GM04504 (cell line): ENCODE measurements at regions not wholly inside any gene's neighbourhood (a gene's known extent, or its start where the extent isn't known, plus 50 kb on each side); places are given as distances from the start of the nearest gene placed in this dataset.

ENCODE experiments used
- DNase-seq: peaks from one replicate; pipeline ENCODE4 v3.0.0-alpha.2; 2012; ENCODE audit warnings: low read depth

- DNase-seq = no peak
These were observed 411.3 kb downstream of the SPRY1 start for GRCh38 chr4:123807866-123808265.

- no peak for DNase-seq
These were observed 413.3 kb downstream of the SPRY1 start for GRCh38 chr4:123809864-123810263.

GRCh38 chr4:123812066-123812390 is 415.4 kb downstream of the SPRY1 start:
- no peak for DNase-seq

- DNase-seq = no peak
These were observed 417.3 kb downstream of the SPRY1 start for GRCh38 chr4:123813901-123814300.

DNA sequence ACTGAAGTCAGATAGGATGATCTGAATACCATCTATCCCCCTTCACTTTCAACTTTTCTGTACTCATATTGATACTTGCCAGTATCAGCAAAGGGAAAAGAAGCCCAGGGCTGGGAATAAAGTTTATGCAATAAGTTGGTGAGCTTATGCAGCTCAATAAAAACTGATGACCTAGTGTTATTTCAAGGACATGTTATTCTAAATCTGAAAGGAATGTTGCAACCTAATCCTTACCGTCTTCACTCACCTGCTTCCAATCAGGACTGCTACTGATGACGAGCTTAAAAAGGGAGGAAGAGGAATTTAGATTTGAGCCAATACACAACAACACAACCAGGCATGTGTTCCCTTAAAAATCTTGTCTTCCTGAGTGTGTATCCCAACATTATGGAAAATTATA is 419.9 kb downstream of the SPRY1 start:
- DNase-seq = no peak

GRCh38 chr4:123817025-123817688 is 420.6 kb downstream of the SPRY1 start:
- DNase-seq = no peak

DNA sequence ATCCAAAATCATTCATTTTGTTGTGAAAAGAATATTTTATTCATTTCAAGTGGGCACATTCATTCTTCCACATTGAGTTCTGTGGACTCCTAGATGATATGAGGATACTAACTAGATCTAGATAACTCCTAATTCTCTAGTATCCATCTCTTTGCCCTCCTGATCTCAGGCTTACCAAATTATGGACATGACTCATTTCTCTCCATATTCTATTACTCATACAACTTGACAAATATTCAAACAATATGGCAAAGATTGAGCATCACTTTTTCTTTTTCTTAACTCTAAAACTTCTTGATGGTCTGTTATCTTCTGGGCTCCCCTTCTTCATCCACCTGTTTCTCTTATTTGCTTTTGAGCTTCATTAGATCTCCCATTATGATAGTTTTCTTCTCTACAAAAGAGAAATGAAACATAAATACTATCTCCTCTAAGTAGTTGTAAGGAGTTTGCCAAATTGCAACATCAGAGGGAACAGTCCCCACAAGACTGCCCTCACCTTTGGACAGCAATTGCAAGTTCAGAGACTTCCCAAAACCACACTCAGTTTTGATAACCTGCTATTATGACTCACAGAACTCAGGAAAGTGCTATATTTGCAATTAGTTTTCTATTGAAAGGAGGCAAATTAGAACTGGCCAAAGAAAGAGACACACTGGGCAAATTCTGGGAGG is 422.9 kb downstream of the SPRY1 start:
- DNase-seq = no peak

DNA sequence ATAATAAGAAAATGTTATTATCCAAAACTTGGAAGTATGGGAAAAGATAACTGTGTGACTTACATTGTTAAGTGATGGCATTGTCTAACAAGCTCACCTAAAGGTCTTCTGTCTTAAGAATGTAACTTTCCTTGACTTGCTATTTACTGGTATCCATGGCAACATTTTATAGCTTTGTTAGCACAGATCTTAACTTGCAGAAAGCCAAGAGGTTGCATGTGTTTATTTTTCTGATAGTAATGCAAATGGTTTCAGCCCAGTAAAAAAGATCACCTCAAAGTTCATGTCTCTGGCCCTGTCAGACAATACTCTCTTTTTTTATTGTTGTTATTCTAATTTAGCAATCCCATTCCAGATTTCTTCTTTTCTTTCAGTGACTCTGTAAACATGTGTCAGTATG is 425.3 kb downstream of the SPRY1 start:
- DNase-seq = no peak

- DNase-seq = no peak
These were observed 425.8 kb downstream of the SPRY1 start for GRCh38 chr4:123822353-123822752.

- DNase-seq = no peak
These were observed 426.6 kb downstream of the SPRY1 start for GRCh38 chr4:123823244-123823643.

DNA sequence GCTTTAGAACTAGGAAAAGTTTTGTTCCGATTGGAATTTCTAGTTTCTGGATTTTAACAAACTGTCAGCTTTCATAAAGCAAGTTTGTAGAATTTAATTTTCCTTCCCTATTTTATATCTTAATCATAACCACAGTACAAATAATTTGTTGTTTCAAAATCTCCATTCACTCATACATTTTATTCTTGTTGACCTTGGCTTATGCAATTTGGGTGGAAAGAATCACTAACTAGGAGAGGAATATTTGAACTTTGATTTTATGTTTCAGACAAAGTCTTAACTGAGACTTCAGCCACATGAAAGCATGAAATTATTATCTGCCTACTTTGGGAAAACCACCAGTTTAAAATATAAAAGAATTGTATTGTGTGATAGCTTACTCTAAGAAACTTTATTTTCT is 427.9 kb downstream of the SPRY1 start:
- DNase-seq = no peak

DNA sequence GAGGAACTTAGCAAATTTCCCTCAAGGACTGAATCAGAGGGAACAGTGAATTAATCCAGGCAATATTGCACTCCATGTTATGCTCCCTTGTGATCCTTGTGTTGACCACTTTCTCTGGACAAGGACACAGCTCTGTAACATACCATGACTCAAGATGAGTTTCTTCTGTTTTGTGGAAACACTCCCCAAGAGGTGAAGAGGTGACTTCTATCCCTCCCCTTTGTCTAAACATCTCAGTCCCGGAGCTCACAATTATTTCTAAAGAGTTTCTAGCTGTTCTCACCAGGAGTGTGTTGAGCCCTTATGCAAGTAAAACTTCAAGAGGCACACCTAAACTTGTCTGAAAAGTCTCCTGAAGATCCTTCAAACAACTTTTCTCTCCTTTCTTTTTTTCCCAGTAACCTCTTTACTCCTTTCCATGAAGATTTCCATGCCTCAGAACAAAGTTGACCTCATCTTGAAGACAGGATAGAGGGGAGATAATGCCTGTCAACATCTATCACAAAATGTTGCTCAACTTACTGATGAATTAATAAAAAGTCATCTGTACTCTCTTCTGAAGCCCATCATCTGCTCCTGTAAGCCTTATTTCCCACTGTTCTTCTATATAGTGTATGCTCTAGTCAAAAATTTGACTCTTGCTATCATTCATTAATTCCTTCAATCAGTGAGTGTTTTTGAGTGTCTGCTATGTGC is 429.1 kb downstream of the SPRY1 start:
- no peak for DNase-seq

- no peak for DNase-seq
These were observed 430.3 kb downstream of the SPRY1 start for GRCh38 chr4:123826896-123827295.

DNA sequence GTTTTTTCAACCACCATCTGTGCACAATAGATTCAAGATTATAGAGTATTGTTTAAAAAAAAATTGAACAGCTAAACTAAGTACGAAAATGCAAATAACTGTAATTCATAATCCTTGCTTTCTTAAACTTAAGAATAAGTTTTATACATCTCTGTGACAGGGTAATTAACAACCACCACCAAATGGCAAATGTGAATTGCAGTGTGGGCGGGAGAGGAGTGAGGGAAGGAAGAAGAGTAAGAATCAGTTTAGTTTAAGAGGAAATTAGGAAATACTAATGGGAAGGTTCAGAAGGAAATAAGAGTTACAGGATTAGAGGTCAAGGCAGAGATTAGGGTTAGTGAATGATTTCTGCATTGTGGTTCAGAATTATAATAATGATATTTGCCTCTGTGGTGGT is 430.9 kb downstream of the SPRY1 start:
- no peak for DNase-seq

- no peak for DNase-seq
These were observed 434.3 kb downstream of the SPRY1 start for GRCh38 chr4:123830930-123831329.

DNA sequence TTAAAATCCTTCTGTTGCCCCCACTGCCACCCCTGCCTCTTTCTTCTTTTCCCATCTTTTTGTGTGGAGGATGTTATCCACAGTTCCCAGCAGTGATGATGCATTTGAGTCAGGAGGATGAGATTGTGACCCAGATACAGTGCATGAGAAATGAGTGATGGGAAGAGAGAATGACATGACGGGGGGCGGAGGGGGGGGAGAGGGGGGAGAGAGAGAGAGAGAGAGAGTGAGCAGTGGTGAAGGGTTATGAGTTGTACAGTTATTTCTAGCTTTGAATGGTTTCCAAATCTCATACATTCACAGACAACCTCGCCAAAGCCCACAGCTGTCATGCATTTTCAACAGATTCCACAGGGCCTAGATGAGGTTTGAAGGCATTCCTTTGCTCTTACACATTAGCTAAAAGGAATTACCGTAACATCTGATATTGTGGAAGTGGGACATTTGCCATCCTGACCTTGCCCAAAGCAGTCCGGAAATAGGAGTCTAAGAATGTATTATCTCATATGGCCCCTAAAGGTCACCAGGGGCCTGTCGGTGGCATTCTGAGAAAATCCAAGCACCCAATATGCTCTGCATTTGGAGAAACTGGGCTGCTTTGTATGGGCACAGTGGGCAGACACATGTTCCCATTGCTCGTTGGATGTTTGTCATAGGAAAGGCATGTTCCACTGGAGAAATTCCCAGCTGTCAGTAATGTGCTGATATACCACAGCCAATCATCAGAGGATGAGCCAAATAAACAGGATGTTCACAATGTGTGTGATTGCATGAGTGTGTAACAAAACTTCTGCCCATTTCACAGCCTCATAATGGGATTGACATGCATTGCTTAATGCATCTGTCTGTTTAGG is 435.8 kb downstream of the SPRY1 start:
- peak; percentile 97 for DNase-seq

DNA sequence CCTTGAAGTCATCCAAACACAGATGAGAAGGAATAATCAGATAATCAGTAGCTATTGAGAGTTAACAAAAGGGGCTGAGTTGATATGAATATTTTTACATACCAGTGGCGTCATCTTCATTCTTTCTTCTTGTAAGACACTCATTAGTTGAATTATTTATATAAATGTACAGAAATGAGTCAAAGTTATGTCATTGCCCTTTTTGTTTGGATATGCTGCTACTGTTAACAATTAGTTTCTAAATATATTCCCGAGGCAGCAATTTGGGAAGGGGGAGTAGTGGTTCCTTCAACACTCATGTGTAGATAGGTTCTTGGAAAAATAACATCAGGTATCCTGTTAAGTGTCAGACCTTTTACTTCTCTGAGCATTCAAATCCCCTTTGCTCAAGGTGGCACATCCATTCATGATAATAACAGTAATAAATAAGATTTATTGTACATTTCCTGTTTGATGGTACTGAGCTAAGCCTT is 436.6 kb downstream of the SPRY1 start:
- DNase-seq = no peak

DNA sequence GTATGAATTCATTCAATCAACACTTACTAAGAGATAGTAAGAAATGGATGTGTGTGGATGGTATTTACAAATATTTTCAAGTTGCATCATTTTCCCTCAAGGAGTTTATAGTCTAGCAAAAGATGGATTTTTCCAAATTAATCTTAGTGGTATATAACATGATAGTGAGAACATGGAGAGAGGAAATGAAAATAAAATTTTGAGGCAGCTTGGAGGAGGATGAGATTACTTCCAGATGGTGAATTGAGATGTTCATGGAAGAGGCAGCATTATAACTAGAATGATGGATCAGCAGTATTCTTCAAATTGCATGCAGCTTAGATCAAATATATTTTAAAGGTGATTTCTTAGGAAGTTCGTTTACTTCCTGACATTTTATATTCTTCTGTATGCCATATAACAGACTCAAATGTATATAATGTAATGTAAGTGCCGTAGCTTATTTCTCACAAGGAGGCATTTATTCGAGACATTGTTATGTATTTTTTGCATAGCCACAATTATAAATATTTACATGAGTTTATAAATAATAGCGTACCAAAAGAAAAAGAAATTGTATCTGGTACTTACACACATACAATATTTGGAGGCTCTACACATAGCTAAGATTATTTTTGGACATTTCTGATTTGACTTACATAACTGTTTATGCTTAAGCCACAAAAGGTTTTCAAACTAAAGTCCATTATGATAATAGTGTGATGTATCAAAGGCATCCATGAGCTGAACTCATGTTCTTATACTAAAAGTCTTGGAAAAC is 439.4 kb downstream of the SPRY1 start:
- no peak for DNase-seq

DNA sequence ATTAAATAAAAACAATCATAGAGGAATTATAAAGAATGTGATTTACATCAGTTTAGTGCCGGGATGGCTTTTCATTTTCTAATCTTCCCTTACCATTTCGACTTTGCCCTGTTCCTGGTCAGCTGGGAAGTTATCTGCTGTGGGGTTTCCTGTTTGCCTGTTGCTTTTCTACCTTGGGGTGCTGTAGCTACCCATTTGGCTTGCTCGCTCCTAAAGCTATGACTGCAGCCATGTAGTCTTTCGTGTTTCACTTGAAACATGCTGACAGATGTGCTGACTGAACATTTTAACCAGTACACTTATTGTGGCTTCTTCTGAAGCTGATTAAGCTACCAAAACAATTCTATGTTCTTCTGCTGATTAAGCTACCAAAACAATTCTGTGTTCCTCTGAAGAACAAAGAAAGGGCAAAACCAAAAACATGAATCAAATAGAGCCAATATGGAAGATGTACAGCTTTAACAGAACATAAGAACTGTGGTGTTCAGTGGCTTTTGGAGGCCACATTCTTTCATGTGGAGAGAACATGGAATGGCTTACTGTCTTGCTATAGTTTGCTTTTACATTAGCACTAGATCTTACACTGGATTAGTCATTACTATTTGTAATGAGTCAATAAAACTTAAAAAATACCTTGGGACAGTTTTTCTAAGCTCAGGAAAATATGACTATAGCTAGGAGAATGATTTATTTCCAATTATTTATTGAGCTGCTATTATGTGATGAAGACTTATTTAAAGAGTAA is 440.4 kb downstream of the SPRY1 start:
- no peak for DNase-seq

GRCh38 chr4:123838474-123838873 is 441.9 kb downstream of the SPRY1 start:
- DNase-seq = no peak

- no peak for DNase-seq
These were observed 443.6 kb downstream of the SPRY1 start for GRCh38 chr4:123840197-123840596.
